HEK293 (cell line): ENCODE measurements at regions not wholly inside any gene's neighbourhood (a gene's known extent, or its start where the extent isn't known, plus 50 kb on each side); places are given as distances from the start of the nearest gene placed in this dataset.

Experiments
- ATF2 ChIP-seq: fragments of 450-650 bp; formaldehyde crosslinking; IDR thresholded peaks from 2 replicates; pipeline ENCODE4 v1.5.1; 2016; ENCODE audit warnings: missing biosample characterization, missing genetic modification characterization, low read depth
- CTCF ChIP-seq: fragments of 450-650 bp; formaldehyde crosslinking; IDR thresholded peaks from 2 replicates; pipeline ENCODE4 v1.5.1; 2016; ENCODE audit warnings: missing biosample characterization, missing genetic modification characterization
- MZF1 ChIP-seq: fragments of 450-650 bp; formaldehyde crosslinking; IDR thresholded peaks from 2 replicates; pipeline ENCODE4 v1.5.1; 2017; ENCODE audit warnings: missing biosample characterization, missing genetic modification characterization, borderline replicate concordance
- ZBTB1 ChIP-seq: fragments of 450-650 bp; formaldehyde crosslinking; IDR thresholded peaks from 2 replicates; pipeline ENCODE4 v1.5.1; 2016; ENCODE audit warnings: missing biosample characterization, missing genetic modification characterization
- ZBTB21 ChIP-seq: fragments of 450-650 bp; formaldehyde crosslinking; IDR thresholded peaks from 2 replicates; pipeline ENCODE4 v1.5.1; 2017; ENCODE audit warnings: missing biosample characterization, missing genetic modification characterization
- ZNF335 ChIP-seq: fragments of 450-650 bp; formaldehyde crosslinking; conservative IDR thresholded peaks from 2 replicates; pipeline ENCODE4 v1.5.1; 2016; ENCODE audit warnings: missing biosample characterization, missing genetic modification characterization
- ZNF362 ChIP-seq: fragments of 450-650 bp; formaldehyde crosslinking; IDR thresholded peaks from 2 replicates; pipeline ENCODE4 v1.5.1; 2016; ENCODE audit warnings: missing biosample characterization, missing genetic modification characterization
- ZNF549 ChIP-seq: fragments of 450-650 bp; IDR thresholded peaks from 2 replicates; pipeline ENCODE4 v1.5.1; 2018; ENCODE audit warnings: missing biosample characterization, missing genetic modification characterization, mild to moderate bottlenecking, inconsistent platforms, moderate library complexity
- ZNF555 ChIP-seq: fragments of 450-650 bp; formaldehyde crosslinking; conservative IDR thresholded peaks from 2 replicates; pipeline ENCODE4 v1.5.1; 2017; ENCODE audit warnings: missing biosample characterization, mild to moderate bottlenecking, missing genetic modification characterization, inconsistent platforms
- ZNF677 ChIP-seq: fragments of 450-650 bp; IDR thresholded peaks from 2 replicates; pipeline ENCODE4 v1.5.0; 2018; ENCODE audit warnings: missing biosample characterization, mild to moderate bottlenecking, missing genetic modification characterization, moderate library complexity
- ZNF792 ChIP-seq: fragments of 450-650 bp; formaldehyde crosslinking; IDR thresholded peaks from 2 replicates; pipeline ENCODE4 v1.5.1; 2016; ENCODE audit warnings: missing biosample characterization, missing genetic modification characterization
- ZSCAN18 ChIP-seq: fragments of 450-650 bp; formaldehyde crosslinking; IDR thresholded peaks from 2 replicates; pipeline ENCODE4 v1.5.1; 2016; ENCODE audit warnings: missing biosample characterization, missing genetic modification characterization

- TF ChIP-seq ZNF362, result no peak
- no peak for TF ChIP-seq ZNF555 (tag by site-specific recombination)
- TF ChIP-seq MZF1 (tag by site-specific recombination), result no peak
- TF ChIP-seq CTCF (tag by site-specific recombination), result no peak
- no peak for TF ChIP-seq ZNF792
- TF ChIP-seq ZBTB21 (tag by site-specific recombination), result no peak
- TF ChIP-seq ZSCAN18 (tag by site-specific recombination), result no peak
- TF ChIP-seq ZBTB1 (tag by site-specific recombination), result no peak
- no peak for TF ChIP-seq ZNF335 (tag by site-specific recombination)
- no peak for TF ChIP-seq ZNF677
- TF ChIP-seq ZNF549 (tag by site-specific recombination), result no peak
- TF ChIP-seq ATF2 (tag by site-specific recombination), result no peak
Measured at GRCh38 chr16:47774661-47775060, 313.5 kb downstream of the PHKB start.
